GM18499 (cell line): ENCODE measurements at regions not wholly inside any gene's neighbourhood (a gene's known extent, or its start where the extent isn't known, plus 50 kb on each side); places are given as distances from the start of the nearest gene placed in this dataset.
A peak's percentile ranks its signal among the peaks of the same experiment; 100 is the strongest.

Source experiments
- ATAC-seq: cut with Tn5 transposase; IDR thresholded peaks from one replicate; pipeline ENCODE4 v1.9.1; 2021; ENCODE audit warnings: moderate number of reproducible peaks; ENCODE audit not compliant: insufficient read depth, unreplicated experiment

GRCh38 chr3:104810896-104811295 lies 555.8 kb upstream of the ALCAM start:
- ATAC-seq = no peak

GRCh38 chr3:104816008-104816407 lies 550.7 kb upstream of the ALCAM start:
- ATAC-seq = no peak

- ATAC-seq = no peak
Observed at GRCh38 chr3:104816716-104817115, 550.0 kb upstream of the ALCAM start.

GRCh38 chr3:104819333-104819732 lies 547.4 kb upstream of the ALCAM start:
- ATAC-seq = no peak

GRCh38 chr3:104820959-104821358 lies 545.8 kb upstream of the ALCAM start:
- no peak for ATAC-seq

GRCh38 chr3:104825116-104825515 lies 541.6 kb upstream of the ALCAM start:
- ATAC-seq = no peak

GRCh38 chr3:104831071-104831470 lies 535.6 kb upstream of the ALCAM start:
- no peak for ATAC-seq

GRCh38 chr3:104832530-104832929 lies 534.2 kb upstream of the ALCAM start:
- no peak for ATAC-seq

- no peak for ATAC-seq
Observed at GRCh38 chr3:104835376-104835775, 531.3 kb upstream of the ALCAM start.

GRCh38 chr3:104846270-104846669 lies 520.4 kb upstream of the ALCAM start:
- no peak for ATAC-seq

- ATAC-seq = no peak
Observed at GRCh38 chr3:104849070-104849469, 517.6 kb upstream of the ALCAM start.

- ATAC-seq = no peak
Observed at GRCh38 chr3:104854468-104854867, 512.2 kb upstream of the ALCAM start.

GRCh38 chr3:104855702-104856101 lies 511.0 kb upstream of the ALCAM start:
- no peak for ATAC-seq

GRCh38 chr3:104856741-104857140 lies 510.0 kb upstream of the ALCAM start:
- ATAC-seq = no peak

GRCh38 chr3:104868291-104868690 lies 498.4 kb upstream of the ALCAM start:
- ATAC-seq = no peak

GRCh38 chr3:104870276-104870675 lies 496.4 kb upstream of the ALCAM start:
- no peak for ATAC-seq

- no peak for ATAC-seq
Observed at GRCh38 chr3:104873331-104873730, 493.4 kb upstream of the ALCAM start.

- ATAC-seq = no peak
Observed at GRCh38 chr3:104878395-104878794, 488.3 kb upstream of the ALCAM start.

- ATAC-seq = no peak
Observed at GRCh38 chr3:104879919-104880318, 486.8 kb upstream of the ALCAM start.

GRCh38 chr3:104885214-104885814 lies 481.4 kb upstream of the ALCAM start:
- ATAC-seq = peak; percentile 47

GRCh38 chr3:104886220-104886995 lies 480.3 kb upstream of the ALCAM start:
- ATAC-seq = no peak

- no peak for ATAC-seq
Observed at GRCh38 chr3:104887069-104887468, 479.6 kb upstream of the ALCAM start.
